ENCODE measurements at regions not wholly inside any gene's neighbourhood (a gene's known extent, or its start where the extent isn't known, plus 50 kb on each side); places are given as distances from the start of the nearest gene placed in this dataset.

GRCh38 chr3:154559623-154560022 is 129.6 kb upstream of the GPR149 start:
- DNase-seq (ENCODE audit: low spot score), result no peak

- DNase-seq (ENCODE audit: low spot score), result no peak
Measured at GRCh38 chr3:154552338-154552737, 122.3 kb upstream of the GPR149 start.

GRCh38 chr3:154549391-154549790 is 119.4 kb upstream of the GPR149 start:
- DNase-seq (ENCODE audit: low spot score), result no peak

GRCh38 chr3:154548341-154548740 is 118.4 kb upstream of the GPR149 start:
- DNase-seq (ENCODE audit: low spot score), result no peak

GRCh38 chr3:154542837-154543236 is 112.8 kb upstream of the GPR149 start:
- DNase-seq (ENCODE audit: low spot score), result no peak

GRCh38 chr3:154540950-154541604 is 111.1 kb upstream of the GPR149 start:
- no peak for DNase-seq (ENCODE audit: low spot score)

GRCh38 chr3:154538566-154539360 is 108.8 kb upstream of the GPR149 start:
- DNase-seq (ENCODE audit: low spot score), result no peak

GRCh38 chr3:154536751-154537150 is 106.8 kb upstream of the GPR149 start:
- DNase-seq (ENCODE audit: low spot score), result no peak

- DNase-seq (ENCODE audit: low spot score), result no peak
Measured at GRCh38 chr3:154522036-154522602, 92.1 kb upstream of the GPR149 start.

GRCh38 chr3:154517404-154517803 is 87.4 kb upstream of the GPR149 start:
- DNase-seq (ENCODE audit: low spot score), result no peak

GRCh38 chr3:154515921-154516320 is 85.9 kb upstream of the GPR149 start:
- DNase-seq (ENCODE audit: low spot score), result no peak

- DNase-seq (ENCODE audit: low spot score), result no peak
Measured at GRCh38 chr3:154510780-154511179, 80.8 kb upstream of the GPR149 start.

- no peak for DNase-seq (ENCODE audit: low spot score)
Measured at GRCh38 chr3:154507727-154508126, 77.7 kb upstream of the GPR149 start.

- no peak for DNase-seq (ENCODE audit: low spot score)
Measured at GRCh38 chr3:154496978-154497377, 67.0 kb upstream of the GPR149 start.

GRCh38 chr3:154496540-154496939 is 66.5 kb upstream of the GPR149 start:
- DNase-seq (ENCODE audit: low spot score), result no peak

- no peak for DNase-seq (ENCODE audit: low spot score)
Measured at GRCh38 chr3:154486949-154487348, 57.0 kb upstream of the GPR149 start.

- no peak for DNase-seq (ENCODE audit: low spot score)
Measured at GRCh38 chr3:154482507-154482906, 52.5 kb upstream of the GPR149 start.

- no peak for DNase-seq (ENCODE audit: low spot score)
Measured at GRCh38 chr3:154480033-154480432, 50.0 kb upstream of the GPR149 start.

All from GM03348 (cell line).